ENCODE measurements at regions not wholly inside any gene's neighbourhood (a gene's known extent, or its start where the extent isn't known, plus 50 kb on each side); places are given as distances from the start of the nearest gene placed in this dataset.

DNA sequence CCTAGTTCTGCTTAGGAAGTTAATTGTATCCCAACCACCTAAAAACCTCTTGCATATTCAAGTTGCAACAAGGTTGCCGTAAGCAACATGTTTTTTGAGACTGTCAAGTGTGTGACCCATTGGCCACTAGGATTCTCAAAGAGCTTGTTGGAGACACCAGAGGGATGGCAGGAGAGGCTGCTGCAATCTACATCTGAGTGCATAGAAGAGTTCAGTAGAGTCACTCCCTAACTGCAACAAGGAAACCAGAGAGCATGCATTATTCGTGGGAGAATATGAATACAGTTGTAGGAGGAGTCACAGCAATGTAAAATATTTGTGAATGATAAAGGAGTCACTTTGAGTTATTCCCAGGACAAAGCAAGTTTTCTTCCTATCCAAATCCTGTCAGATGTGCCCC, 538.6 kb downstream of the TNS3 start:
- Histone ChIP-seq H3K36me3 (ENCODE audit: insufficient read depth, low read length) (no peaks in the 10 kb centered on the region), H3K4me1 (ENCODE audit: insufficient read depth, low read length, poor library complexity, severe bottlenecking) (no peaks in the 10 kb centered on the region), H3K4me3 (ENCODE audit: low read length, poor library complexity, severe bottlenecking) (no peak overlapping the region), H3K79me2 (ENCODE audit: insufficient read depth, low read length) (no peaks in the 10 kb centered on the region), H3F3A (ENCODE audit: low read depth) (no peaks in the 10 kb centered on the region), H3K4me2 (ENCODE audit: low read depth, low read length, poor library complexity, severe bottlenecking) (no peak overlapping the region), H4K20me1 (ENCODE audit: insufficient read depth, low read length, poor library complexity, severe bottlenecking) (no peaks in the 10 kb centered on the region), H3K27me3 (ENCODE audit: insufficient read depth, low read length, poor library complexity, severe bottlenecking) (no peaks in the 10 kb centered on the region), H2AFZ (ENCODE audit: low read length) (no peak overlapping the region), H3K9me2 (replicated peaks; ENCODE audit: low read depth, low read length) (no peaks in the 10 kb centered on the region), H3K9me3 (ENCODE audit: insufficient read depth, low read depth, low read length) (no peaks in the 10 kb centered on the region), H3K9ac (ENCODE audit: low read depth, low read length, poor library complexity, severe bottlenecking) (no peak overlapping the region)
- TF ChIP-seq EZH2phosphoT487 (IDR thresholded peaks at IDR 0.05; ENCODE audit: borderline replicate concordance) (no peak), CTCF (conservative IDR thresholded peaks at IDR 0.05; ENCODE audit: low read length) (no peak)

GRCh38 chr7:47042669-47043068, 539.2 kb downstream of the TNS3 start:
- Histone ChIP-seq H3K9me2 (replicated peaks; ENCODE audit: low read depth, low read length) (no peaks in the 10 kb centered on the region), H3F3A (ENCODE audit: low read depth) (no peaks in the 10 kb centered on the region), H3K27me3 (ENCODE audit: insufficient read depth, low read length, poor library complexity, severe bottlenecking) (no peaks in the 10 kb centered on the region), H3K4me2 (ENCODE audit: low read depth, low read length, poor library complexity, severe bottlenecking) (no peak overlapping the region), H3K4me1 (ENCODE audit: insufficient read depth, low read length, poor library complexity, severe bottlenecking) (no peaks in the 10 kb centered on the region), H4K20me1 (ENCODE audit: insufficient read depth, low read length, poor library complexity, severe bottlenecking) (no peaks in the 10 kb centered on the region), H3K9me3 (ENCODE audit: insufficient read depth, low read depth, low read length) (no peaks in the 10 kb centered on the region), H3K79me2 (ENCODE audit: insufficient read depth, low read length) (no peaks in the 10 kb centered on the region), H3K9ac (ENCODE audit: low read depth, low read length, poor library complexity, severe bottlenecking) (no peak overlapping the region), H2AFZ (ENCODE audit: low read length) (no peak overlapping the region), H3K4me3 (ENCODE audit: low read length, poor library complexity, severe bottlenecking) (no peak overlapping the region), H3K36me3 (ENCODE audit: insufficient read depth, low read length) (no peaks in the 10 kb centered on the region)
- TF ChIP-seq CTCF (conservative IDR thresholded peaks at IDR 0.05; ENCODE audit: low read length): no peak
- no peak for TF ChIP-seq EZH2phosphoT487 (IDR thresholded peaks at IDR 0.05; ENCODE audit: borderline replicate concordance)

- no peaks in the 10 kb centered on the region for H3K4me1 ChIP-seq (ENCODE audit: insufficient read depth, low read length, poor library complexity, severe bottlenecking)
- H3K9me2 ChIP-seq (replicated peaks; ENCODE audit: low read depth, low read length): no peaks in the 10 kb centered on the region
Measured at GRCh38 chr7:47040795-47041347, 541.0 kb downstream of the TNS3 start.

More at GRCh38 chr7:47040795-47041347, 541.0 kb downstream of the TNS3 start:
- Histone ChIP-seq H3K4me3 (ENCODE audit: low read length, poor library complexity, severe bottlenecking) (no peak overlapping the region), H3K9ac (ENCODE audit: low read depth, low read length, poor library complexity, severe bottlenecking) (no peak overlapping the region), H3K4me2 (ENCODE audit: low read depth, low read length, poor library complexity, severe bottlenecking) (no peak overlapping the region), H3K27me3 (ENCODE audit: insufficient read depth, low read length, poor library complexity, severe bottlenecking) (no peaks in the 10 kb centered on the region), H3K79me2 (ENCODE audit: insufficient read depth, low read length) (no peaks in the 10 kb centered on the region), H4K20me1 (ENCODE audit: insufficient read depth, low read length, poor library complexity, severe bottlenecking) (no peaks in the 10 kb centered on the region), H2AFZ (ENCODE audit: low read length) (no peak overlapping the region), H3K36me3 (ENCODE audit: insufficient read depth, low read length) (no peaks in the 10 kb centered on the region), H3F3A (ENCODE audit: low read depth) (no peaks in the 10 kb centered on the region), H3K9me3 (ENCODE audit: insufficient read depth, low read depth, low read length) (no peaks in the 10 kb centered on the region)
- TF ChIP-seq CTCF (conservative IDR thresholded peaks at IDR 0.05; ENCODE audit: low read length) (no peak), EZH2phosphoT487 (IDR thresholded peaks at IDR 0.05; ENCODE audit: borderline replicate concordance) (no peak)
